Sigmoid colon (tissue), 3 donors: ENCODE measurements at regions not wholly inside any gene's neighbourhood (a gene's known extent, or its start where the extent isn't known, plus 50 kb on each side); places are given as distances from the start of the nearest gene placed in this dataset.

Source experiments
- POLR2A ChIP-seq, 2 donors: fragments of 450-650 bp; IDR thresholded peaks; one replicate each; pipeline ENCODE4 v1.6.1; 2016; ENCODE audit warnings: antibody characterized with exemption in 2 of 2, mild to moderate bottlenecking in 2 of 2, moderate library complexity in 2 of 2
- TF ChIP-seq, protein P1 (sequence below), 4 experiments: fragments of 450-650 bp in 3 of 4; fragments of 200-600 bp in 1 of 4; IDR thresholded peaks; one replicate each; pipeline ENCODE4 v1.5.1; 2016 to 2019; ENCODE audit warnings: antibody characterized with exemption in 4 of 4, mild to moderate bottlenecking in 3 of 4, moderate library complexity in 2 of 4

DNA sequence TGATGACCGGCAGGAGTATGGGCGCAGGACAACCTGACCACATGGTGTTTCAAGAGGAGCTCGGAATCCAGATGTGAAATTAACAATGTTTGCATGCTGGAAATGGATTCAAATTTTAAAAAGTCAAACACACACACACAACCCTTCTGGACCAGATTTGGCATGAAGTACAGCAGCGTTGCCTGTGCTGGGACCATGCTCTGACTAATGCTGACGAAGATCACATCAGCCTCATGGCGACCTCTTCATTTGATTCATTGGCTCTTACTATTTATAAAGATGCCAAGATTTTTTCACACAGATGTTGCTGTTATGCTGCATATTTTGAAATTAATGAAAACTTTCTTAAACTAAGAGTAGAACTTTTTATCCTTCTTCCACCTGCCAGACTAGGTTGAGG is 926.6 kb upstream of the TMEM132C start:
- no peak for TF ChIP-seq POLR2A (IDR thresholded peaks at IDR 0.05)
- TF ChIP-seq, protein P1, sequence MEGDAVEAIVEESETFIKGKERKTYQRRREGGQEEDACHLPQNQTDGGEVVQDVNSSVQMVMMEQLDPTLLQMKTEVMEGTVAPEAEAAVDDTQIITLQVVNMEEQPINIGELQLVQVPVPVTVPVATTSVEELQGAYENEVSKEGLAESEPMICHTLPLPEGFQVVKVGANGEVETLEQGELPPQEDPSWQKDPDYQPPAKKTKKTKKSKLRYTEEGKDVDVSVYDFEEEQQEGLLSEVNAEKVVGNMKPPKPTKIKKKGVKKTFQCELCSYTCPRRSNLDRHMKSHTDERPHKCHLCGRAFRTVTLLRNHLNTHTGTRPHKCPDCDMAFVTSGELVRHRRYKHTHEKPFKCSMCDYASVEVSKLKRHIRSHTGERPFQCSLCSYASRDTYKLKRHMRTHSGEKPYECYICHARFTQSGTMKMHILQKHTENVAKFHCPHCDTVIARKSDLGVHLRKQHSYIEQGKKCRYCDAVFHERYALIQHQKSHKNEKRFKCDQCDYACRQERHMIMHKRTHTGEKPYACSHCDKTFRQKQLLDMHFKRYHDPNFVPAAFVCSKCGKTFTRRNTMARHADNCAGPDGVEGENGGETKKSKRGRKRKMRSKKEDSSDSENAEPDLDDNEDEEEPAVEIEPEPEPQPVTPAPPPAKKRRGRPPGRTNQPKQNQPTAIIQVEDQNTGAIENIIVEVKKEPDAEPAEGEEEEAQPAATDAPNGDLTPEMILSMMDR (IDR thresholded peaks at IDR 0.05): no peak
